HG02798 (cell line): ENCODE measurements at regions not wholly inside any gene's neighbourhood (a gene's known extent, or its start where the extent isn't known, plus 50 kb on each side); places are given as distances from the start of the nearest gene placed in this dataset.

ENCODE experiments used
- ATAC-seq: cut with Tn5 transposase; IDR thresholded peaks from one replicate; pipeline ENCODE4 v1.9.1; 2021; ENCODE audit warnings: mild to moderate bottlenecking; ENCODE audit not compliant: unreplicated experiment, poor library complexity

DNA sequence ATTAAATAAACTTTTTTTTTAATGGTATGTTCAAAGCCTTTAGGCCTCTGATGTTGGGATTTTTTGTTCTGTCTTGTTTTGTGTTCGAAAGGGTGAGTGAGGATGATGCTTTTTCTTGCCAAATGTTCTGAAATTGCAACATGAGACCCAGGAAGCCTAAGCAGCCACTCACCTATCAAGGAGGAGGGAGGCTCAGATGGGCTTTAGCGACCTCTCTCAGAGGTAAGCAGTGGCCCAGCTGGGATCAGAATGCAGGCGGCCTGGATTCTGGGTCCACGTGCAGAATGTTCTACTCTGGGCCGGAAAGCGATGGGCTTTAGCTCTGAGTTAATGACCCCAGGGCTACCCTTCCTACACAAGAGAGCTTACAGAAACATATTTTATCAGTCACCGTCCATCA is 386.6 kb downstream of the SOX9 start:
- ATAC-seq, result no peak

DNA sequence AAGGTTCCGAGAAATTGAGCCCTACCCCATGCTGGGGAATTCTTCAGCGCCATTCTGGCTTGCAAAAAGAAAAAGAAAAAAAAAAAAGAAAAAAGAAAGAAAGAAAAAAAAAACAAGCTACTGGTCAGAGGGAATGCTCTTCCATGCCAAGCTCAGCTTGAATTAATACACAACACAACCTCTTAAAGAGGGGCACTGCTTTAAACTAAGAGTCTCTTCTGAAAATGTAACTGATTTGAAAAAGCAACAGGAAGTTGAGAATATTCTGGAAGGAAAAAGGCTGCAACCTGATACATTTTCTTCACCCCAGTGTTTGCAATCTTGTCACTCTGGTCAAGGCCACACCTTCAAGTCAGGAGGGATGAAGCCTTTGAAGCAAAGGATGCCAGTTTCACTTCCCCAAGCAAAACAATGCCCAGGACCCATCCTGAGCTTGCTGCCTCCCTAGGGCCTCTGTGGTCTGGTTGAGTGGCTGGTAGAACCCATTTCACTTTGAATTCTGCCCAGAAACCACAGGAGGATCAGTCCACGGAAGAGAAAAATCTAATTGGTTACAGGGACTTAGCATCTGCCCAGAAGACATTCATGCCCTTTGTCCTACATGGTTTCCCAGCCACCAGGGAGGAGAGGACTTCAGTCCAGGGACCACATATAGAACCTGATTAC is 389.7 kb downstream of the SOX9 start:
- ATAC-seq, result peak; percentile 65

DNA sequence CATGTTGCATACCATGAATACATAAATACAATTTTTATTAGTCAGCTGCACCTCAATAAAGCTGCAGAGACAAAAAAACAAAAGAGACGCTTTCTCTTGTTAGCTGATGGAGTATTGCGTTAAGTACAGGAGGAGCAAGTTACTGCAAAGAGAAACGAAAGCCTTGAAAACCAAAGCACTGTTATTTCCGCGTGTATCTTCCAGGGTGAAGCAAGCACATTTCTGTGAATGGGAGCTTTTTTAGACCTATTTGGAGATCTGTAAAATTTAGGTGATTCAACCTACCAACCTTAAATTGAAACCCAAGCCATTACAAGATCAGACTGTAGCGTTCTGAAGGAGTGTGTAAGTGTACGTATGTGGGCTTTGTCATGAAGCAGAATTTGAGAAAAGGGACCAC is 390.4 kb downstream of the SOX9 start:
- no peak for ATAC-seq

GRCh38 chr17:72511874-72512273 is 391.1 kb downstream of the SOX9 start:
- no peak for ATAC-seq

DNA sequence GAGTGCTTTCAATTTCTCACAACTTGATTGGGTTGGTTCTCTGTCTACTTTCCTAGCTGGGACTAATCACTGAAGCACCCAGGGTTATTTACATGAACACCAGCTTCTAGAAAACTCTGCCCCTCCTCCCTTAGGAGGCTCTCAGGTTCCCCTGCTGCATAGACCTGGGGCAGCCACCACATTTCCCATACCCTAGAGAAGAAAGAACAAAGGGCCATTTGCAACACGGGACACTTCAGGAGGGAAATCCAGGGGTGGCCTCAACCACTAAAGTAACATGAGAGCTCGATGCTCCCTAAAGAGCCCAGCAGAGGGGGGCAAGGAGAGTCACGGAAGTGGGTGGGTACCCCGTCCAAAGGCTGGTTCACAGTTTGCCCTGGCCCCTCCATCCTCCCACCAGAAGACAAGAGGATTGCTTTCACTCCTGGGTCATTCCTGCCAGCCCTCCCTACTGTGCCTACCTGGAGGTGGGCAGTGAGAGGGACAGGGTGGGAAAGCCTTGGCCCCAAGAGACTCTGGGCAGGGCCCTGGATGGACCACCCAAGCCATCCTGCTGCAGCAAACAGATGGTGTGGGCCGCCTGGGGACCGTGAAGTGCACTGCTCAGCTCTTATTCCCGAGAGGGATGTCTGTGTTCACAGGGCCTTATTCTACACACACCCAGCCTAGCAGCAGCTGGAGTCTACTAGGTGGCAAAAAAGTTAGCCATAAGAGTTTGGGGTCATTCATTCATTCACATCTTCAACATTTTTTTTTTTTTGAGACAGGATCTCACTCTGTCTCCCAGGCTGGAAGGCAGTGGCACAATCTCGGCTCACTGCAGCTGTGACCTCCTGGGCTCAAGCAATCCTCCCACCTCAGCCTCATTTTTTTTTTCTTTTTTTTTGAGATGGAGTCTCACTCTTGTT is 392.1 kb downstream of the SOX9 start:
- peak; percentile 34 for ATAC-seq

GRCh38 chr17:72514321-72514861 is 393.6 kb downstream of the SOX9 start:
- no peak for ATAC-seq

- ATAC-seq, result no peak
These were observed 394.1 kb downstream of the SOX9 start for GRCh38 chr17:72514891-72515290.

- peak; percentile 33 for ATAC-seq
These were observed 394.7 kb downstream of the SOX9 start for GRCh38 chr17:72515291-72516065.

GRCh38 chr17:72516772-72517399 is 396.1 kb downstream of the SOX9 start:
- peak; percentile 28 for ATAC-seq

DNA sequence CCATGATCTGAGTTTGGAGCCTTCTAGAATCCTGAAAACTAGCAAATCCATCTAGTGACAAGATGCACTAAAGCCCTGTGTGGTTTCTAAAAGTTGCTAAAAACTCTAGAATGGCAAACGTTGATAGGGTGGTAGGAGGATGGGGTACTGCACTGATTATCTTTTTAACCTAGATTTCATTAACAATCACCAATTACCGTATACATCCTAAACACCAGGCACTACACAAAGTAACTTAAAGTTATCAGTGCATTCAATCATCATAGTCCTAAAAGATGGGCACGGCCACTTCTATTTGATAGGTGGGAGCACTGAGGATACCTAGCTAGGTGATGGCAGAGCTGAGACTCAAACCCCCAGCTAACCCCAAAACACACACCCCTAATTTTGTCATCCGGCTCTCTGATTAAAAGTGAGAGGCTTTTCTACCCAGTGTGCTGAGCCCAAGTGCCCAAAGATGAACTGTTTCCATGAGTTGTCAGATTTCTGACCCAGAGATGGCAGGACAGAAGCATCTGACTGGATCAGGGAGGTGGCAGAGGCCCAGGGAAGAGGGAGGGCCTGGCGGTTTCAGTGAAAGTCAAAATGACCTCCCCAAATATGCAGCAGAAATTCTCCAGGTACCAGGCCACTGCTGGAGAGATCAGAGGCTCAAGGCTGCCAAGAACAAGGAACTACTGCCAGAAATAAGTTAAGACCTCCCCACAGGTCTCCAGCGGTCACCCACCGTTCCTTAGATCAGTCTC is 396.8 kb downstream of the SOX9 start:
- ATAC-seq, result no peak

DNA sequence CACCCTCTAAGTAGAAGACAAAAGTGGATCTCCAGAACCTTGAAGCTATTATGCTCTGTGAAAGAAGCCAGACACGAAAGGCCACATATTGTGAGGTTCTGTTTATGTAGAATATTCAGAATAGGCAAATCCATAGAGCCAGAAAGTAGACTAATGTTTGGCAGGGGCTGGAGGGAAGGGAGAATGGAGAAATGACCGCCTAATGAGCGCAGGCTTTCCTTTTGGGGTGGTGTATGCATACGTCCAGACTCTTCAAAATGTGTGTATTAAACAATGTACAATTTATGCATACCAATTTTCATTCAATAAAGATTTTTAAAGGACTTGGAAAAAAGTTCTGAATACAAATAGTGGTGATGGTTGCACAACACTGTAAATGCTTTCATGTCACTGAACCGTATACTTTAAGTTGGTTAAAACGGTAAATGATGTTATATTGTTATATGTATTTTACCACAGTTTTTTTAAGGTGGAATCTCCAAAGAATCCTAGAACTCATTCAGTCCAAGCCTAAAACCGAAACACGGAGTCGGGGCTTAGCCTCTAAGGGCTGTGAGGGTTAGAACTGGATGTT is 397.4 kb downstream of the SOX9 start:
- no peak for ATAC-seq

DNA sequence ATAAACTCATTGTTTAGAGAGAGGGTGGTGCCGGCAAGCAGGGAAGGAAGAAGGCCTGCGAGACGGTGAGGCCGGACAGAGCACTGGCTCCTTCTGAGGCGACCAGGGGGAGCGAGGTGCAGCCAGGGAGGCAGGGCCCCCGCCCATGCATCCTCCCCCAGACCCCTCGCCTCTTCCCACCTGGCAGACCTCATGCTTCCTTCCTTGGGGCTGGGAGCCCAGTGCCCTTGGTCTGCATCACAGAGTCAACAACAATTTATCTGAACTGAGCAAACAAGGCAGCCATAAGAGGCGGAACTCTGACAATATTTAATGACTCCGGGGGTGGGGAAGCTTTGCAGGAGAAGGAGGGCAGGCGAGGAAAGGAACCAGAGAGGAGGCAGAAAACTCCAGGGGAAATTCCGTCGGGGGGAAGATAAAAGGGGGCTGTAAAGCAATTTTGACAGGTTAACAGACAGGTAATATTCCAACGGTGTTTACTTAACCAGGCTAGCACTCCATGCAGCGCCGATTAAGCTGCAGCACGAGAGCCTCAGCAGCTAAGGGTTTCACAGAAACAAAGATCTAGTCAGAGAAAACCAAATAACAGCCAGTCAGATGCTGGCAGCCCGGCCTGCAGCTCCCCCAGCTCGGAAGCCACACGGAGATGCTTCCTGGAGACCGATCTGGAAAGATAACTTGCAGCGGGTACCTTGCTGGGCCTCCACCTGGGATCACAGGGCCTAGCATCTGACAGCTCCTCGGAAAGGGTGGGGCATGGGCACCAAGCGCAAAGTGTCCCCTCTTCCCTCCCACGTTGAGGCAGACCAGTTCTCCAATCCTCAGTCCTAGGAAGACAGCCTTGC is 398.2 kb downstream of the SOX9 start:
- no peak for ATAC-seq

GRCh38 chr17:72519598-72519936 is 398.7 kb downstream of the SOX9 start:
- no peak for ATAC-seq

DNA sequence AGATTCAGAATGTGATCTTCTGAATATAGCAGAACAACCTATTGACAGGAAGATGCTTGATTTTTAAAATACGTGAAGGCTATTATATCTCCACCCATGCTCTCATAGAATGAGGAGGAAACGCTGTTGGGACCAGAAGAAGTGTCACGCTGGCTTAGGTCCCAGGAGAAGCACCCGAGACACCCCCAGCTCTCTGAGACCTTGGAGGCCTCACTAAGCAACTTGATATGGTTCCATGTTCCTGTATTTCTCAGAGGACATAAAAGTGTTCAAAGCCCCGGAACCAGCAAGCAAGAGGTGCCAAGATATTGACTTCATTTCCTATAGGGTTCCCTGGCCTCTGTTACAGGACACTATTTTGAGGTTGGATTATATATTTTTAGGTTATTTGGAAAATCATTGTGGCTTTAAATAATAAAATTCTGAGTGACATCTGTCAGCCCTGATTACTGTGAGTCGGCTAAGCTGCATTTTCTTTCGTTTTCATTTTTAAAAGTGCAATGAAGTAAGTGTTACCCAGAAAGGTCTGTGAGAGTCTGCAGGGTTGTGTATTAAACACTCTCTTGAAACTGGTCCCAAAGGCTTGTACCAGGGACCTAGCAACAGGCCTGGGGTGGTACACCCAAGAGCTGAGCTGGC is 400.0 kb downstream of the SOX9 start:
- ATAC-seq, result peak; percentile 54

GRCh38 chr17:72523491-72523890 is 402.7 kb downstream of the SOX9 start:
- ATAC-seq, result no peak

GRCh38 chr17:72525225-72526015 is 404.6 kb downstream of the SOX9 start:
- ATAC-seq, result no peak

DNA sequence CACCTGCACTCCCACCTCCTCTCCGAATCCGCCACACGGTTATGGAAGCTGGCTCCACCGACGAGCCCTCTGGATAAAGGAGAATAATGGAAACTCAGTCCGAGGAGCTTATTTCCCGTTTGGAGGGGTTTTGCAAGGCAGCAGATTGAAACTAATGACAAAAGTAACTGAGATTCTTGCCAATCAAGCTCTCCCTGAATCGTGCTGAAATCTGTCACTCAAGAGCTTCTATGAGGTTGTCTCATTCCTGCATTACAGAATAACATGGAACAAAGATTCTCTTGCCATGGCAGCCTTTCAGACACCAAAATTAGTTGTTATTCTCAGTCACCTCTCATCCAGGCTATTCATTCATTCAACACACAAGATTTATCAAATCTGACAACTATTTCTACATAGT is 405.9 kb downstream of the SOX9 start:
- no peak for ATAC-seq
